ENCODE measurements at regions not wholly inside any gene's neighbourhood (a gene's known extent, or its start where the extent isn't known, plus 50 kb on each side); places are given as distances from the start of the nearest gene placed in this dataset.

DNA sequence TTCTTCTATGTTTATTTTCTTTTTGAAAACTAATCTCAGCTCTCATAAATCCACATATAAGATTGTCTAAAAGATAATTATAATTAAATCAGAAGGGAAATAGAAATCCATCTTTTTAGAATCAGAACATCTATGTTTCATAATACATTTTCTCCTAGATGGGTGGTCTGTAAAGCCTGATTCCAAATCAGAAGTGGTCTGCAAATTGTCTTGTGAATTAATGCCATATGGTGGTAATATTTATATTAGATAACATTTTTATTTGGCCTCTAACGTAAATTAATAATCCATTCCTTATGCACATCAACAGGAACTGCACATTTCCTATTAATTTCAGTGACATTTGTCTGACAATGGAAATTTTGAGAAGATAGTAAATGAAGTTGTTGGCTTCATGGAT, 52.8 kb upstream of the TBC1D5 start:
- DNase-seq (ENCODE audit: low read depth): no peak

DNA sequence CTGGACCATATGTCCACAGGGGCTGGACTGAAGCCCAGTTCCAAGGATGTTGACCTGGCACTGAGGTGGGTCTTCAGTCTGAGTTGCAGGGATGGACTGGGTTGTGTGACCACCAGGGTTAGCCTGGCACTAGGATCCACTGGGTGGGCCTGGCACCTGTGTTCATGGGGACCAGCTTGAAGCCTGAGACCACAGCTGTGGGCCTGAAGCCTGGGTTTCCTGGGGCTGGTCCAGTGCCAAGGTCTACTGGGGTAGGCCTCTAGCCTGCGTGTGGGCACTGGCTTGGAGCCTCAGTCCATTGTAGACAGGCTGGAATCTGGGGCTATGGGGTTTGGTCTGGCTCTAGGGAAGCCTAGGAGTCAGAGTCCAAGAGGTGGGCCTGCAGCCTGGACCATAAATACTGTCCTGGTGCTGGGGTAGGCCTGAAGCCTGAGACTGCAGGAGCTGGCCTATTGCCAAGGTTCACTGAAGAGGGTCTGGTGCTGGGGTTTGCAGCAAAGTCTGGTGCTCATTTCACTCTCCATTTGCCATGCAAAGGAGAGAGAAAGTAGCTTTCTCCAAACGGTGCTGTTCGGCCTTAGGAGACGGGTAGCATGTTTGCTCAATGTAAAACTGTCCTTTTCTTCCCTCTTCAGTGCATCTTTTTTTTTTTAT, 51.2 kb upstream of the TBC1D5 start:
- DNase-seq (ENCODE audit: low read depth): no peak

All from activated gamma-delta T cell treated with anti-CD3 and anti-CD28 coated beads, Interleukin-2, amount 50 U/mL, for 16 hours (primary cell).